Psoas muscle (tissue), 7 donors: ENCODE measurements at regions not wholly inside any gene's neighbourhood (a gene's known extent, or its start where the extent isn't known, plus 50 kb on each side); places are given as distances from the start of the nearest gene placed in this dataset.

ENCODE experiments used
- ATAC-seq, 4 donors: fragments of 200-7000 bp; cut with Tn5 transposase; one replicate each; pipeline ENCODE4 v1.9.1; 2020; ENCODE audit warnings: moderate library complexity in 3 of 4, mild to moderate bottlenecking in 2 of 4
- DNase-seq, 2 donors: peaks; one replicate each; pipeline ENCODE4 v3.0.0-alpha.2; 2020
- H3K27ac ChIP-seq: fragments of 200-600 bp; one replicate; pipeline ENCODE4 v1.8.0; 2022
- H3K27me3 ChIP-seq, 3 donors: fragments of 200-600 bp in 1 of 3; one replicate each; pipeline versions ENCODE4 v1.6.1 to v1.8.0; 2013 to 2022; ENCODE audit warnings: low read length in 2 of 3, mild to moderate bottlenecking in 2 of 3, moderate library complexity in 1 of 3; ENCODE audit not compliant: insufficient read depth in 3 of 3
- H3K36me3 ChIP-seq, 2 donors: fragments of 200-600 bp in 1 of 2; one replicate each; pipeline versions ENCODE4 v1.6.1 to v1.8.0; 2013 to 2022; ENCODE audit warnings: low read depth in 1 of 2, mild to moderate bottlenecking in 1 of 2, moderate library complexity in 1 of 2; ENCODE audit not compliant: insufficient read depth in 1 of 2
- H3K4me1 ChIP-seq: fragments of 200-600 bp; one replicate; pipeline ENCODE4 v1.8.0; 2022
- H3K4me3 ChIP-seq: fragments of 200-600 bp; one replicate; pipeline ENCODE4 v1.8.0; 2022; ENCODE audit warnings: mild to moderate bottlenecking
- H3K9me3 ChIP-seq: fragments of 200-600 bp; one replicate; pipeline ENCODE4 v1.8.0; 2022
- whole genome bisulfite sequencing, 3 donors: extraction: QIAGEN DNeasy Blood & Tissue Kit; methylation state at CpG; one replicate each; pipeline versions ENCODE4 v1.1.6 to v1.1.7; 2013; 5-methylcytosine and 5-hydroxymethylcytosine counted together
- intact Hi-C, 2 donors: fragments of 100-400 bp; cut with DNase I; formaldehyde crosslinking; loops; one replicate each; pipeline versions ENCODE4 v1.11.0 to v1.14.2; 2022
- TF ChIP-seq, protein P1 (sequence below): fragments of 200-600 bp; IDR thresholded peaks from one replicate; pipeline ENCODE4 v1.8.0; 2022; ENCODE audit warnings: antibody characterized with exemption
- donor health status: healthy with polysubstance abuse.
- donor health status: DM: no; HTN: no; CAD: no; lungs with moderate emphysema.
- donor health status: Bipolar disorder and iron deficiency.
- donor health status: healthy.
- donor health status: DM: yes; HTN: yes; CAD: no.
- donor health status: DM: no; HTN: no; CAD: no.
- donor health status: DM: yes; HTN: yes; CAD: no.

- TF ChIP-seq, protein P1, sequence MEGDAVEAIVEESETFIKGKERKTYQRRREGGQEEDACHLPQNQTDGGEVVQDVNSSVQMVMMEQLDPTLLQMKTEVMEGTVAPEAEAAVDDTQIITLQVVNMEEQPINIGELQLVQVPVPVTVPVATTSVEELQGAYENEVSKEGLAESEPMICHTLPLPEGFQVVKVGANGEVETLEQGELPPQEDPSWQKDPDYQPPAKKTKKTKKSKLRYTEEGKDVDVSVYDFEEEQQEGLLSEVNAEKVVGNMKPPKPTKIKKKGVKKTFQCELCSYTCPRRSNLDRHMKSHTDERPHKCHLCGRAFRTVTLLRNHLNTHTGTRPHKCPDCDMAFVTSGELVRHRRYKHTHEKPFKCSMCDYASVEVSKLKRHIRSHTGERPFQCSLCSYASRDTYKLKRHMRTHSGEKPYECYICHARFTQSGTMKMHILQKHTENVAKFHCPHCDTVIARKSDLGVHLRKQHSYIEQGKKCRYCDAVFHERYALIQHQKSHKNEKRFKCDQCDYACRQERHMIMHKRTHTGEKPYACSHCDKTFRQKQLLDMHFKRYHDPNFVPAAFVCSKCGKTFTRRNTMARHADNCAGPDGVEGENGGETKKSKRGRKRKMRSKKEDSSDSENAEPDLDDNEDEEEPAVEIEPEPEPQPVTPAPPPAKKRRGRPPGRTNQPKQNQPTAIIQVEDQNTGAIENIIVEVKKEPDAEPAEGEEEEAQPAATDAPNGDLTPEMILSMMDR = no peak
- Histone ChIP-seq H3K9me3 (no peaks in the 10 kb centered on the region), H3K4me1 (no peaks in the 10 kb centered on the region), H3K27ac (no peak overlapping the region), H3K4me3 (no peak overlapping the region), H3K27me3 (no peaks in the 10 kb centered on the region), H3K36me3 (no peaks in the 10 kb centered on the region)
- ATAC-seq (no peak), DNase-seq (no peak)
- intact Hi-C loops = no loop called here
These were observed 518.5 kb upstream of the MARCKS start for GRCh38 chr6:113338644-113339043.

DNA sequence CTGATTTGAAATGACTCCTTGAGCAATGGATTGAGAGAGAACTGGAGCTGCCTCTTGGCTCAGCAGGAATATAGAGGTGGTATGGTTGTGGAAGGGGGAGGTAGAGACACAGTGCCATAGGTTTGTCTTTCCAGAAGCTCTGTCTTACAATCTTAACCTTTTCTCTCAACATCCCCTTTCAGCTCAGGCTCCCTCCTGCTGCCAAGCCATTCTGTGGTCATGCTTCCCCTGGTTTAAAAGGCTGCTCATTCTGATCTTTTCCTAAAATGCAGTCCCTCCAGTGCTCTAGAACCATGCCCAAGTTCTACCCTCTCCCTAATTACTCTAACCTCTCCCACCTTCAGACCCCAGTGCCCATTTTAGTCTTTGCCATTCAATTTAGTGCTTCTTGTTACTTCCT is 517.9 kb upstream of the MARCKS start:
- Histone ChIP-seq H3K36me3 (no peaks in the 10 kb centered on the region), H3K9me3 (no peaks in the 10 kb centered on the region), H3K27me3 (no peaks in the 10 kb centered on the region), H3K27ac (no peak overlapping the region), H3K4me3 (no peak overlapping the region), H3K4me1 (no peaks in the 10 kb centered on the region)
- ATAC-seq (no peak), DNase-seq (no peak)
- TF ChIP-seq, protein P1 = no peak
- intact Hi-C loops = no loop called here

GRCh38 chr6:113340371-113340770 is 516.8 kb upstream of the MARCKS start:
- Histone ChIP-seq H3K36me3 (no peaks in the 10 kb centered on the region), H3K4me3 (no peak overlapping the region), H3K4me1 (no peaks in the 10 kb centered on the region), H3K9me3 (no peaks in the 10 kb centered on the region), H3K27me3 (no peaks in the 10 kb centered on the region), H3K27ac (no peak overlapping the region)
- 70 to 81% (median 71%) methylated on average over 4 of the region's 4 CpGs for WGBS, 3 donors
- ATAC-seq (no peak), DNase-seq (no peak)
- intact Hi-C loops = no loop called here
- TF ChIP-seq, protein P1 = no peak

DNA sequence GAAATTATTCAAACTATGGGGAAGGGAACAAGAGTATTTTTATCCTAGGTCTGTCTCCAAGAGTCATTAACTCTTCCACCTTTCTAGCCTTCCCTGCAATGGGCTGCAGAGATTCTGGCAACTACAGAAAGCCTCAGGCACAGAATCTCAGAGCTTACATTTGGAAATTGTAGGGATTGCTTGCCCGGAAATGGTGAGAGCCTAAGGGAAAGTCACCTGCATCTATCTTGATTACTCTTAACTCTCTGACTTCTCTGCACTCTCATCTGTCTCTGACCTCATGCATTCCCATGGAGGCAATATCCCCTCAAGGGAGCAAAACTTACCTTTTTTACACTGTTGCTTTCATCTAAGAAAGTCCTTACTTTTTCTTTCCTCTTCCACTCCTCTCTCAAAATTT is 513.2 kb upstream of the MARCKS start:
- intact Hi-C loops = no loop called here
- H3K9me3 ChIP-seq = no peaks in the 10 kb centered on the region
- no peak overlapping the region for H3K4me3 ChIP-seq
- no peaks in the 10 kb centered on the region for H3K36me3 ChIP-seq
- no peaks in the 10 kb centered on the region for H3K4me1 ChIP-seq
- TF ChIP-seq, protein P1 = no peak
- H3K27me3 ChIP-seq = no peaks in the 10 kb centered on the region
- WGBS, 3 donors = 30 to 69% (median 35%) methylated on average over 1 of the region's 1 CpG
- ATAC-seq (no peak), DNase-seq (no peak)
- no peak overlapping the region for H3K27ac ChIP-seq

GRCh38 chr6:113344969-113345368 is 512.2 kb upstream of the MARCKS start:
- no peaks in the 10 kb centered on the region for H3K9me3 ChIP-seq
- no peak overlapping the region for H3K27ac ChIP-seq
- intact Hi-C loops = no loop called here
- no peak overlapping the region for H3K4me3 ChIP-seq
- H3K36me3 ChIP-seq = no peaks in the 10 kb centered on the region
- DNase-seq (no peak), ATAC-seq (no peak)
- 90 to 95% (median 92%) methylated on average over 2 of the region's 2 CpGs for WGBS, 3 donors
- no peaks in the 10 kb centered on the region for H3K4me1 ChIP-seq
- H3K27me3 ChIP-seq = no peaks in the 10 kb centered on the region
- TF ChIP-seq, protein P1 = no peak
